Upper lobe of left lung (tissue), 6 donors: ENCODE measurements at regions not wholly inside any gene's neighbourhood (a gene's known extent, or its start where the extent isn't known, plus 50 kb on each side); places are given as distances from the start of the nearest gene placed in this dataset.

Source experiments
- ATAC-seq, 2 donors: fragments of 200-7000 bp; cut with Tn5 transposase; one replicate each; pipeline ENCODE4 v1.9.1; 2022; ENCODE audit warnings: mild to moderate bottlenecking in 2 of 2, moderate library complexity in 2 of 2; ENCODE audit not compliant: low FRiP score in 2 of 2
- DNase-seq, 2 donors: peaks; one replicate each; pipeline ENCODE4 v3.0.0-alpha.2; 2019 to 2020
- H3K27ac ChIP-seq, 4 donors: fragments of 200-600 bp; sonication (generic); one replicate each; pipeline ENCODE4 v1.5.1; 2016 to 2019
- H3K27me3 ChIP-seq, 4 donors: fragments of 200-600 bp; sonication (generic); one replicate each; pipeline ENCODE4 v1.5.1; 2017 to 2019
- H3K36me3 ChIP-seq, 4 donors: fragments of 200-600 bp; sonication (generic); one replicate each; pipeline ENCODE4 v1.5.1; 2016 to 2019
- H3K4me1 ChIP-seq, 4 donors: fragments of 200-600 bp; sonication (generic); one replicate each; pipeline ENCODE4 v1.5.1; 2018 to 2019
- H3K4me3 ChIP-seq, 4 donors: fragments of 200-600 bp; sonication (generic); one replicate each; pipeline ENCODE4 v1.5.1; 2017 to 2019; ENCODE audit warnings: mild to moderate bottlenecking in 2 of 4, moderate library complexity in 1 of 4
- H3K9me3 ChIP-seq, 4 donors: fragments of 200-600 bp; sonication (generic); one replicate each; pipeline ENCODE4 v1.5.1; 2018 to 2019
- EP300 ChIP-seq, 4 donors: sonication (generic); formaldehyde crosslinking; IDR thresholded peaks; one replicate each; pipeline ENCODE4 v1.5.1; 2017; ENCODE audit warnings: antibody characterized with exemption in 4 of 4, control low read depth in 2 of 4
- POLR2A ChIP-seq, 4 donors: fragments of 450-650 bp; IDR thresholded peaks; one replicate each; pipeline ENCODE4 v1.5.1; 2016 to 2017; ENCODE audit warnings: antibody characterized with exemption in 4 of 4, mild to moderate bottlenecking in 2 of 4
- POLR2AphosphoS5 ChIP-seq, 2 donors: sonication (generic); formaldehyde crosslinking; IDR thresholded peaks; one replicate each; pipeline ENCODE4 v1.5.1; 2017; ENCODE audit warnings: antibody characterized with exemption in 2 of 2
- WGBS, 2 donors: methylation state at CpG; one replicate each; pipeline ENCODE4 v1.1.5; 2017 to 2018; 5-methylcytosine and 5-hydroxymethylcytosine counted together
- TF ChIP-seq, protein P1 (sequence below), 6 experiments: fragments of 450-650 bp in 4 of 6; fragments of 200-600 bp in 2 of 6; sonication (generic) in 2 of 6; IDR thresholded peaks; one replicate each; pipeline ENCODE4 v1.5.1; 2016 to 2019; ENCODE audit warnings: antibody characterized with exemption in 6 of 6
- donor health status: DM: no; HTN: no; CAD: no; lungs with moderate emphysema.
- donor health status: DM: no; HTN: yes; CAD: no; lungs with severe emphysema.

DNA sequence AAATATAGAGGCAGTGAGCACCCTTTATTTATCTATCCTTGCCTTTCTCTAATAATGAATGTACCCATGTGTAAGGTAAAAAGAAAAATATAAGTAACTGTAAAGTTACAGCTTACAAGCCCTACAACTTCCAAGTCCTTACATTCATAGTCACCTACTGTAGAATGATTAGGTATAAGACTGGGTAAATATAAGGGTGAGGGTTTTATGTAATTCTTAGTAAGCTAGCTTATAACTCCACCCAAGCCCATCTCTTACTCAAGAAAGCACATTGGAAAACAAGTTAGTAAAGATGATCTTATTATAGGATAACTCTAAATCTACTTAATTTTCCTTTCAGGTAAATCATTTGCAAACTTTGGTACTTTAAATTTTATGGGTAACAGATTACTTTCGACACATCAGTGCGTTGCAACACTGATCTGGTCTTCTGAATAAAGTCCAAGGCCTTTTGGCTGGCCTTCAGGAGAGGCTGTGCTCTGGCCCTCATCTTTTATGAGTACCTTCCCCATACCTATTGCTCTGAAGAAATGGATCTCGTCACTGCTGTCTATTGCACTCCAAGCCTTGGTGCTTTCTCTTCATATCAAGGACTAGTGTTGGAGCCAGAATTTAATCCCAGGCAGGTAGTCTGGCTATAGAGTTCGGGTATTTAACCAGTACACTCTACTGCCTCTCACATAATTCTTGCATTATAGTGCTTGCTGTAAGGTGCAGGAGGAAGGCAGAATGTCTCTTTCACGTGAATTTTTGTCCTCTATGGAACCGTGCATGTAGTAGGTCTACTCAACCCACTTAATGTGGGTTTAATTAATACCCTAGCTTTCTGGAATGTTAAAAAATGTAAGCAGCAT is 443.6 kb upstream of the AR start:
- DNase-seq, result no peak
- H3K36me3 ChIP-seq, result no peaks in the 10 kb centered on the region
- H3K27ac ChIP-seq, result no peak overlapping the region
- H3K27me3 ChIP-seq, result no peaks in the 10 kb centered on the region
- ATAC-seq, result no peak
- no peak overlapping the region for H3K4me3 ChIP-seq
- H3K9me3 ChIP-seq, result no peaks in the 10 kb centered on the region
- H3K4me1 ChIP-seq, result no peaks in the 10 kb centered on the region
- TF ChIP-seq EP300 (IDR thresholded peaks at IDR 0.05) (no peak), POLR2A (IDR thresholded peaks at IDR 0.05) (no peak), POLR2AphosphoS5 (IDR thresholded peaks at IDR 0.05) (no peak)
- TF ChIP-seq, protein P1, sequence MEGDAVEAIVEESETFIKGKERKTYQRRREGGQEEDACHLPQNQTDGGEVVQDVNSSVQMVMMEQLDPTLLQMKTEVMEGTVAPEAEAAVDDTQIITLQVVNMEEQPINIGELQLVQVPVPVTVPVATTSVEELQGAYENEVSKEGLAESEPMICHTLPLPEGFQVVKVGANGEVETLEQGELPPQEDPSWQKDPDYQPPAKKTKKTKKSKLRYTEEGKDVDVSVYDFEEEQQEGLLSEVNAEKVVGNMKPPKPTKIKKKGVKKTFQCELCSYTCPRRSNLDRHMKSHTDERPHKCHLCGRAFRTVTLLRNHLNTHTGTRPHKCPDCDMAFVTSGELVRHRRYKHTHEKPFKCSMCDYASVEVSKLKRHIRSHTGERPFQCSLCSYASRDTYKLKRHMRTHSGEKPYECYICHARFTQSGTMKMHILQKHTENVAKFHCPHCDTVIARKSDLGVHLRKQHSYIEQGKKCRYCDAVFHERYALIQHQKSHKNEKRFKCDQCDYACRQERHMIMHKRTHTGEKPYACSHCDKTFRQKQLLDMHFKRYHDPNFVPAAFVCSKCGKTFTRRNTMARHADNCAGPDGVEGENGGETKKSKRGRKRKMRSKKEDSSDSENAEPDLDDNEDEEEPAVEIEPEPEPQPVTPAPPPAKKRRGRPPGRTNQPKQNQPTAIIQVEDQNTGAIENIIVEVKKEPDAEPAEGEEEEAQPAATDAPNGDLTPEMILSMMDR (IDR thresholded peaks at IDR 0.05), result no peak
- WGBS, 2 donors, result 65 to 73% methylated on average over 4 to 6 of the region's 6 CpGs

DNA sequence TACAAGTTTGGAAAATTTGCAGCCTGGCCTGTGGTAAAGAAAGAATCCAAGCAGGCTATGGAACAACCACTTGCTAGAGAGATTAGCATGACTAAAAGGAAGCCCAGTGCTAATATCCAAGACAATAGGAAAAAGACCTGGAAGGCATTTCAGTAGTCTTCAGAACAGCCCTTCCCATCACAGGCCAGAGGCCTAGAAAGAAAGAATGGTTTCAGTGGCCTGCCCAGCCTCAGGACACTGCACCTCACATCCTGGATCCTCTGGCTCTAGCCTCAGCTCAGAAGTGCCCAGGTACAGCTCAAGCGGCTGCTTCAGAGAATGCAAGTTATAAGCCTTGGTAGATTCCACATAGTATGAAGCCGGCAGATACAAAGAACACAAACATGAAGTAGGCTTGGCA is 449.8 kb upstream of the AR start:
- TF ChIP-seq EP300 (IDR thresholded peaks at IDR 0.05) (no peak), POLR2A (IDR thresholded peaks at IDR 0.05) (no peak), POLR2AphosphoS5 (IDR thresholded peaks at IDR 0.05) (no peak)
- TF ChIP-seq, protein P1 (IDR thresholded peaks at IDR 0.05), result no peak
- Histone ChIP-seq H3K36me3 (no peaks in the 10 kb centered on the region), H3K4me1 (no peaks in the 10 kb centered on the region), H3K4me3 (no peak overlapping the region), H3K27ac (no peak overlapping the region), H3K9me3 (peaks cover 0 to under 1% (median 0%) of the 10 kb centered on the region in 4 donors), H3K27me3 (no peaks in the 10 kb centered on the region)
- ATAC-seq (no peak), DNase-seq (no peak)
- 80 to 97% methylated on average over 1 to 2 of the region's 2 CpGs for whole genome bisulfite sequencing, 2 donors

DNA sequence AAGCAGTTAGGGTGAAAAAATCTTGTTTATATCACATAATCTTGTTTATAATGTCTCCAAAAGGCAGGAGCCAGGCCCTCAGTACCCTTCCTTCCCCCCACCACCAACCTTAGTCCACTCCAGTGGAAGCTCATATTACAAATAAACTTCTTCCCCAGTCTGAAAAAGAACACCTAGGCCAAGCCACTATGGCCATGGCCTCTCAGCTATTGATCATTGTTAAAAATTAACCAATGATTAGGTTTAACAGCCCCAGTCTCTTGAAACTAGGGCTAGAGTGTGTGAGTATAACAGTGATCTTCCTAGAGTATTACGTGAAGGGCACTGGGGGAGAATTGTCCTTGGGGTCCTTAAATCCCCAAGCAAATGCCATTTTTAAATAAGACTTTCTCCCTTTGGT is 411.9 kb upstream of the EDA2R start:
- no peak overlapping the region for H3K27ac ChIP-seq
- 77 to 81% methylated on average over 1 of the region's 1 CpG for WGBS, 2 donors
- no peak for ATAC-seq

DNA sequence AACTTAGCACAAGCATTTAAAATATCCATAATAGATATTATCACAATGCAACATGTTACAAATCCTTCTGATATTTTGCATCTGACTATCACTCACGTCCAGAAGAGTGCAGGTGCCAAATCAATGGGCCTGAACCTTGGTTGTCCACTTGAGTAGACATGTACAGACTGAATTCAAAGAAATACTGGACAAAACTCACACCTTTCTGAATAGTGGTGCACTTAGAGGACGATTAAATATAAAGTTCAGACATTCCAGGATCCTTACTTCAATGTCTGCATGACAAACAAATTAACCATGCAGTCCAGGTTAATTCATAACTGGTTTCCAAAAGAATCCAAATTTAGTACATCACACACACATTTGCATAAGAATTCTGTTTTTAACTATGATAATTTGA is 406.0 kb upstream of the EDA2R start:
- H3K36me3 ChIP-seq, result no peaks in the 10 kb centered on the region
- H3K4me1 ChIP-seq, result no peaks in the 10 kb centered on the region
- H3K4me3 ChIP-seq, result no peak overlapping the region
- DNase-seq (no peak), ATAC-seq (no peak)
- 27 to 29% methylated on average over 2 of the region's 2 CpGs for WGBS, 2 donors
- H3K9me3 ChIP-seq, result no peaks in the 10 kb centered on the region
- no peak overlapping the region for H3K27ac ChIP-seq
- no peak for TF ChIP-seq POLR2AphosphoS5 (IDR thresholded peaks at IDR 0.05)
- TF ChIP-seq EP300 (IDR thresholded peaks at IDR 0.05), result no peak
- TF ChIP-seq, protein P1 (IDR thresholded peaks at IDR 0.05), result no peak
- TF ChIP-seq POLR2A (IDR thresholded peaks at IDR 0.05), result no peak
- no peaks in the 10 kb centered on the region for H3K27me3 ChIP-seq

More for the DNA sequence above, 411.9 kb upstream of the EDA2R start:
- H3K4me1 ChIP-seq, result no peaks in the 10 kb centered on the region
- no peak overlapping the region for H3K4me3 ChIP-seq
- H3K27me3 ChIP-seq, result no peaks in the 10 kb centered on the region
- TF ChIP-seq, protein P1 (IDR thresholded peaks at IDR 0.05), result no peak
- TF ChIP-seq POLR2AphosphoS5 (IDR thresholded peaks at IDR 0.05), result no peak
- TF ChIP-seq POLR2A (IDR thresholded peaks at IDR 0.05), result no peak
- no peak for TF ChIP-seq EP300 (IDR thresholded peaks at IDR 0.05)
- DNase-seq, result no peak
- no peaks in the 10 kb centered on the region for H3K36me3 ChIP-seq
- H3K9me3 ChIP-seq, result no peaks in the 10 kb centered on the region
